Mucosa of rectum (tissue), 2 donors: ENCODE measurements at regions not wholly inside any gene's neighbourhood (a gene's known extent, or its start where the extent isn't known, plus 50 kb on each side); places are given as distances from the start of the nearest gene placed in this dataset.

ENCODE experiments used
- H3K27ac ChIP-seq, 2 donors: one replicate each; pipeline ENCODE4 v1.7.0; 2013; ENCODE audit warnings: inconsistent platforms in 2 of 2, low read depth in 2 of 2, low read length in 2 of 2
- H3K27me3 ChIP-seq, 2 donors: one replicate each; pipeline ENCODE4 v1.7.0; 2013; ENCODE audit warnings: low read length in 2 of 2; ENCODE audit not compliant: control insufficient read depth in 2 of 2, insufficient read depth in 2 of 2
- H3K36me3 ChIP-seq, 2 donors: one replicate each; pipeline ENCODE4 v1.7.0; 2013; ENCODE audit warnings: low read length in 2 of 2; ENCODE audit not compliant: control insufficient read depth in 2 of 2, insufficient read depth in 2 of 2
- H3K4me1 ChIP-seq, 2 donors: one replicate each; pipeline ENCODE4 v1.7.0; 2013; ENCODE audit warnings: low read length in 2 of 2, mild to moderate bottlenecking in 1 of 2; ENCODE audit not compliant: control insufficient read depth in 2 of 2, insufficient read depth in 2 of 2
- H3K4me3 ChIP-seq, 2 donors: one replicate each; pipeline ENCODE4 v1.7.0; 2013; ENCODE audit warnings: low read length in 2 of 2
- H3K9ac ChIP-seq, 2 donors: one replicate each; pipeline ENCODE4 v1.7.0; 2013; ENCODE audit warnings: low read length in 2 of 2, low read depth in 1 of 2, mild to moderate bottlenecking in 1 of 2
- H3K9me3 ChIP-seq, 2 donors: one replicate each; pipeline ENCODE4 v1.7.0; 2013; ENCODE audit warnings: low read length in 2 of 2; ENCODE audit not compliant: control insufficient read depth in 2 of 2
- donor health status: healthy.
- donor health status: Normal muscosa, but diverticular disease.

- Histone ChIP-seq H3K9me3 (peaks cover 0 to 3% of the 10 kb centered on the region in 2 donors), H3K4me3 (no peak overlapping the region), H3K9ac (no peak overlapping the region), H3K27ac (no peak overlapping the region), H3K36me3 (no peaks in the 10 kb centered on the region), H3K4me1 (no peaks in the 10 kb centered on the region), H3K27me3 (no peaks in the 10 kb centered on the region)
These were observed 92.4 kb upstream of the ADARB2 start for GRCh38 chr10:1829712-1830111.

DNA sequence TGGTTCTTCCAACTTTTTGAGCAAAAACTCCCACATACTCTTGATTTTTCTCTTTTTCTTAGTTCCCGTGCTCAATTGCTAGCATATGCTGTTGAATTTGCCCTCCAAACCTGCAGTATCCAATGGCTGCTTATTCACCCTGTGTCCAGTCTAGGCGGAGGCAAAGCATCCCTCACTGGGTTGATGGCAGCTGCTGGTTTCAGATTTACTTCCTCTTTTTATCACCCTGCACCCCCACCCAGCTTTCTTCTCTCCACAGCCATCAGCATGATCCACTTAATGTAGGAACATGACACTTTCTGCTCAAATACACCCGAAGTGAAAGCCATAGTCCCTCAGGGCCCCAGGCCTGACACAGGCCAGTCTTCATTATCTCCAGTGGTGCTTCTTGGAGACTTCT, 87.6 kb upstream of the ADARB2 start:
- no peak overlapping the region for H3K27ac ChIP-seq

DNA sequence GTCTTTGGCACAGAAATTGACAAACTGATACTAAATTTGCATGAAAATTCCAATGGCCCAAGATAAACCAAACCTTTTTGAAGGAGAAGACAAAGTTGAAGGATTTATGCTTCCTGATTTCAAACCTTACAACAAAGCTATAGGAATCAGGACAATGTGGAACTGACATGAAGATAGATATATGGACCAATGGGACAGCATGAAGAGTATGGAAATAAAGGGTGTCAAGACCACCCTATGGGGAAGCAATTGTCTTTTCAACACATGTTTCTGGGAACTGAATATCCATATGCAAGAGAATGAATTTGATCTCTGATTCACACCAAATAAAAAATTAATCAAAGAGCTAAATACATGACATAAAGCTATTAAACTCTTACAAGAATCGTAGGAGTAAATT, 77.2 kb upstream of the ADARB2 start:
- Histone ChIP-seq H3K4me3 (no peak overlapping the region), H3K27me3 (no peaks in the 10 kb centered on the region), H3K4me1 (no peaks in the 10 kb centered on the region), H3K9me3 (peaks cover 2 to 4% of the 10 kb centered on the region in 2 donors), H3K36me3 (no peaks in the 10 kb centered on the region), H3K9ac (no peak overlapping the region), H3K27ac (no peak overlapping the region)

More for the DNA sequence above, 87.6 kb upstream of the ADARB2 start:
- Histone ChIP-seq H3K4me1 (no peaks in the 10 kb centered on the region), H3K27me3 (no peaks in the 10 kb centered on the region), H3K36me3 (no peaks in the 10 kb centered on the region), H3K9me3 (peaks cover 0 to 3% of the 10 kb centered on the region in 2 donors), H3K9ac (no peak overlapping the region), H3K4me3 (no peak overlapping the region)

DNA sequence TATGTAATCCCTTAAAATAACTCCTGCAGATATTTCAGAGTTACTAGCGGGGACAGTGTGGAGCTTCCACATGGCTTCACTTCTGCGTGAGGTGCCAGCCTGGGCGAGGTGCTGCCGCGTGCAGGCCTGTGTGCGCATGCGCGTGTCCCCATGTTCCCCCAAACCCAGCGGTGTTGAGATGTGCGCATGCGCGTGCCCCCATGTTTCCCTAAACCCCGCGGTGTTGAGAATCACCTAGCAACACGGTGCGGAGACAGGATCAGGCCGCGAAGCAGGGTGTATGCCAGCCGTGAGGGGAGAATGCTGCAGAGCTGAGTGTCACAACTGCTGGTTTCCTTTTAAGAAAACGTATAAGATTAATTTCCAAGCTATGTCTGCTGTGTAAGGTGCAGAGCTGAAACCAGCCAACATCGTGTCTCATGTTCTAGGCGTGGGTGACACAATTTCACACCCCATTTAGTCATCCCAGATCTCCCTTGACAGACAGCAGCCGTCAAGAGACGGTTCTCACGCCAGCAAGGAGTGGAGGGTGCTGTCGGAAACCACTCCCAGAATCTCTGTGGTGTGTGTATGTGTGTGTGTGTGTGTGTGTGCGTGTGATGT, 71.9 kb upstream of the ADARB2 start:
- peaks cover 4 to 6% of the 10 kb centered on the region in 2 donors for H3K9me3 ChIP-seq
- no peak overlapping the region for H3K27ac ChIP-seq

GRCh38 chr10:1807924-1808323, 70.6 kb upstream of the ADARB2 start:
- H3K9ac ChIP-seq, result no peak overlapping the region
- H3K4me1 ChIP-seq, result no peaks in the 10 kb centered on the region
- no peaks in the 10 kb centered on the region for H3K27me3 ChIP-seq
- no peak overlapping the region for H3K27ac ChIP-seq
- H3K9me3 ChIP-seq, result peaks cover 4% of the 10 kb centered on the region in 2 donors
- H3K4me3 ChIP-seq, result no peak overlapping the region
- H3K36me3 ChIP-seq, result no peaks in the 10 kb centered on the region

More for the DNA sequence above, 71.9 kb upstream of the ADARB2 start:
- Histone ChIP-seq H3K27me3 (no peaks in the 10 kb centered on the region), H3K36me3 (no peaks in the 10 kb centered on the region), H3K9ac (no peak overlapping the region), H3K4me3 (no peak overlapping the region), H3K4me1 (no peaks in the 10 kb centered on the region)

DNA sequence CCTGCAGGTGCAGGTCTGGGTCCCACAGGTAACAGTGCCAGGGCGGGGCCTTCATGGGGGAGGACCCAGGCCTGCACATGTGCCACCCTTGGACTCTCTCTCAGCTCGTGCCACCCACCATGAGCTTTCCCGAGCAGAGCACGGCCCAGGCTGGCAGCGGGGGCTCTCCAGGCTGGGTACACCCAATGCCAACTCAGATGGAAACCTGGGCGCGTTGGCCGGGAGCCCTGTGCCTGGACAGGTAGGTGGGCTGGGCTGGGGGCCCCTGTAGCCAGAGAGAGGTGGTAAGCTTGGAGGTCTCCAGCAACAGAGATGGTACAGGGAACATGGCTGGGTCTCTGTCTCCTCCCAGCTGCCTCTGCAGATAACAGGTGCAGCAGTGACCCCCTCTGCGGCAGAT, 69.9 kb upstream of the ADARB2 start:
- H3K4me1 ChIP-seq, result no peaks in the 10 kb centered on the region
- no peaks in the 10 kb centered on the region for H3K36me3 ChIP-seq
- no peak overlapping the region for H3K4me3 ChIP-seq
- no peaks in the 10 kb centered on the region for H3K27me3 ChIP-seq
- H3K27ac ChIP-seq, result no peak overlapping the region
- H3K9me3 ChIP-seq, result peaks cover 4% of the 10 kb centered on the region in 2 donors
- no peak overlapping the region for H3K9ac ChIP-seq

GRCh38 chr10:1802413-1802812, 65.1 kb upstream of the ADARB2 start:
- Histone ChIP-seq H3K9ac (no peak overlapping the region), H3K4me3 (no peak overlapping the region)

GRCh38 chr10:1788401-1788800, 51.1 kb upstream of the ADARB2 start:
- H3K27ac ChIP-seq, result no peak overlapping the region
- H3K27me3 ChIP-seq, result no peaks in the 10 kb centered on the region
- H3K4me3 ChIP-seq, result no peak overlapping the region
- no peak overlapping the region for H3K9ac ChIP-seq
- no peaks in the 10 kb centered on the region for H3K36me3 ChIP-seq
- no peaks in the 10 kb centered on the region for H3K9me3 ChIP-seq
- H3K4me1 ChIP-seq, result no peaks in the 10 kb centered on the region

More at GRCh38 chr10:1802413-1802812, 65.1 kb upstream of the ADARB2 start:
- H3K27ac ChIP-seq, result no peak overlapping the region
- peaks cover 2 to 7% of the 10 kb centered on the region in 2 donors for H3K9me3 ChIP-seq
- H3K4me1 ChIP-seq, result no peaks in the 10 kb centered on the region
- no peaks in the 10 kb centered on the region for H3K27me3 ChIP-seq
- no peaks in the 10 kb centered on the region for H3K36me3 ChIP-seq
